Right lung (tissue), 2 donors: ENCODE measurements at regions not wholly inside any gene's neighbourhood (a gene's known extent, or its start where the extent isn't known, plus 50 kb on each side); places are given as distances from the start of the nearest gene placed in this dataset.

Source experiments
- DNase-seq, 2 donors: peaks; one replicate each; pipeline ENCODE4 v3.0.0-alpha.2; 2013

DNA sequence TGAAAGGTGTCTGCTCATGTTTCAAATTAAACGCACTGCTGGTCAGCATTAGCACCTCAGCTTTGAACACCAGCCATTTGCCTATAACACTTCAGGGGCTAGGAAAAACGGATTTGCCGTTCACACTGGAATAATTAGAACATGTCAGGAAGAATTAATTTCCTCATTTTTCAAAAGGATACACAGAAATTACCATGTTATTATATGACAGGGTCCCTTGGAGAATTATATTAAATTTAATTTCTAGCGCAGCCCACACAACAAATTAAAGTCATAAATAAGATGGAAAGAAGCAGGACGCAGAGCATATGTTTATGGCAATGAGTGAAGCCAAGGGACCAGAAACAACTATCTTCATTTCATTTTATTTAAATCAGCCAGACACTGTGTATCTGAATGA lies 83.8 kb upstream of the SOX6 start:
- no peak for DNase-seq

DNA sequence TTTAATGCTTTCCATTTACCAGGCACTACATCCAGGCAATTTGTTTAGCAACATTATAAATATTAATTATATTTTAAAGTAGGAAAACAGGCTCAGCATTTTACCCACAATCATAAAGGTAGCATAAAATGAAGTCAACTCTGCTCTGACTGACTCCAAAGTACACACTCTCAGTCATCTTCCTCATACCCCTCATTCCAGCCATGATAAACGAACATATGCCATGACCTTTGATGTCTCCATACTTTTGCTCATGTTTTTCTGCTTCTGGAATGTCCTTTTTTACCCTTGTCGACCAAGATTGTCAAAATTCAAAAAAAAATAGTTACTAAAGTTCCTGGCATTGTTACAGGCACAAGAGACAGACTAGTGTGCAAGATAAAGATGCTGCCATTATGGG lies 77.7 kb upstream of the SOX6 start:
- no peak for DNase-seq

DNA sequence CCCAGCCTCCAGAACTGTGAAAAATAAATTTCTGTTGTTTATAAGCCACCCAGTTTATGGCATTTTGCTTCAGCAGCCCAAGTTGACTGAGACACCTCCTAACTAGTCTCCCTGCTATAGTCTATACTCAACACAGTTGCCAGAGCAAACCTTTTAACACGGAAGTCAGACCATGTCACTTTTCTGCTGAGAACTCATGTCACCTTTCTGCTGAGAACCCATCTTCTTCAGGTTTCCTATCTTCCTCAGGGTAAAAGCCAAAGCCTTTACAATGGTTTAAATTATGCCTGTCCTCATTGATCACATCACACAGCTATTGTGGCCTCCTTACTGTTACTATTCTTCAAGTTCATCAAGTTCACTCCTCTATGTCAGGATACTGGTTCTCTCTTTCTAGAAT lies 74.3 kb upstream of the SOX6 start:
- DNase-seq, result no peak

DNA sequence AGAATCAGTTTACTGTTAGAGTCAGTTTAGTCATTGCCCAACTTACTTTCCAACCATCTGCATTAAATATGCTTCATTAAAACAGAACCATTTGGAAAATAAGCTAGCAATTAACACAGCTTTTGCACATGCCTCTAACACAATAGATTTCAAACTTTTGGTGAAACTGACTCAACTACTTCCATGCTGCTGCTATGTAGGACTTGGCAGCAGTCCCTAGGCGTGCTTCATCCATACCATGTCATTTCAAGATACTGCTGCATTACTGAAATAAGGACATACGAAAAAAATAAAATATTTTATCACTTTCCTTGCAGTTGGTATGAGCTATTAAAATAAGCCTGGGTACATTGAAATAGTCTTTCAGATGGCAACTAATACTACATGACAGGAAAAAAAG lies 65.5 kb upstream of the SOX6 start:
- no peak for DNase-seq

DNA sequence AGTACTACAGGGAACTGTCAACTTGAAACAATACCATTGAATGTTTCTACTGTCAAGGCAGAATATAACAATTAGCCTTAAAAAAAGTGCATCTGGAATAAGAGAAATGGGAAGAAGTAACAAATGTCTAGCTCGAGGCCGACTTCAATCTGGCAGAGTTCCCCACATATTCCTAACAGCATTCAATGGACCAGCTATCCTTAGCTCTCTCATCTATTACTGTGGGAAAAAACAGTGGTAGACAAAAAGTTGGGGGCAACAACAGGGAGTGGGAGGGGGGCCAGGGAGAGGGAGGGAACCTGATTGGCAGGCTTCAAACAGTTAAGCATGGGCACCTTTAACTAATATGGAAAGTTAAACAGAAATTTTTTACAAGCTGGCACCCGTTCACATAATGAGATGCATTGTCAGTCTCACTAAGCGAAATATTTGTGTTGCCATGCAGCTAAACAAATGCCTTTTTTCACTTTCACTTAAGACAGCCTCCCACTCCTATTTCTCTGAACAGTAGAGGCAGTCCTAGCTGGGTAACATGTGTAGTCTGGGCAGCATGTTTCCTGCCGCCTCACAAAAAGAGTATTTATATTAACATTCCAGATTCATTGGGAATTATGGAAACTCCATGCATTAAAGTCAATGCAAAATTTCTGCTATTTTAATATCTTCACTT lies 62.2 kb upstream of the SOX6 start:
- peak; percentile 19 to 21 for DNase-seq

DNA sequence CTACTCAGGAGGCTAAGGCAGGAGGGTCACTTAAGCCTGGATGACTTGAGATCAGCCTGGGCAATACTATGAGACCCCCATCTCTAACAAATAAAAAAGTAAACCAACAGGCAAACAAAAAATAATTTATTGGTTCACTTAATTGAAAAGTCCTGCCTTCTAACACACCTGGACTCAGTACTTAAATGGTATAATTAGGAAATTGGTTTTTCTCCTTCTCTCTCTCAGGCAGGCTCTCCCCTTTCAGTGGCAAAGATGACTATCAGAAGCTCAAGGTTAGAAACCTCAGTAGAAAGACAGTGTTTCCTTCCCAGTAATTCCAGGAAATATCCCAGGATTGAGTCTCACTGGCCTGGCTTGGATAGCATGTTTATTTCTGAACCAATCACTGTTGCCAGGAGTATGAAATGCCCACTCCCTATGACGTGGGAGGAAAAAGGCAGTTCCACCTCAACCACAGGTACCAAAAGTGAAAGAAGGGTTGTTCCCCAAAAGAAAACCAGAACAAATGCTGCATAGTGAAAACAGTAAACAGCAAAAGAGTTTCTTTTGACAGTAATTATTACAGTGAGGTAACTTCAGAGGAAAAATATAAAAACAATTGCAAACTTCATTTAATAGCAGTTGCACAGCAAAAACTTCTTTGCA lies 56.3 kb upstream of the SOX6 start:
- DNase-seq, result no peak

DNA sequence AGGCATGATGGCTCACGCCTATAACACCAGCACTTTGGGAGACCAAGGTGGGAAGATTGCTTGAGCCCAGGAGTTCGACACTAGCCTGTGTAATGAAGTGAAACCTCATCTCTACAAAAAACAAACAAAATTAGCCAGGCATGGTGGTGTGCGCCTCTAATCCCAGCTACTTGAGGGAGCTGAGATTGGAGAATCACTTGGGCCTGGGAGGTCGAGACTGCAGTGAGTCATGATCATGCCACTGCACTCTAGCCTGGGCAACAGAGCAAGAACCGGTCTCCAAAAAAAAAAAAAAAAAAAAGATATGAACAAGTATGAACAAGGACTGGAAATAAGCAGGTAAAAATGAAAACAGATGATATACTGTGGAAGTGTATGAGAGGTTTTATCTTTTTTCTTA lies 54.1 kb upstream of the SOX6 start:
- no peak for DNase-seq

DNA sequence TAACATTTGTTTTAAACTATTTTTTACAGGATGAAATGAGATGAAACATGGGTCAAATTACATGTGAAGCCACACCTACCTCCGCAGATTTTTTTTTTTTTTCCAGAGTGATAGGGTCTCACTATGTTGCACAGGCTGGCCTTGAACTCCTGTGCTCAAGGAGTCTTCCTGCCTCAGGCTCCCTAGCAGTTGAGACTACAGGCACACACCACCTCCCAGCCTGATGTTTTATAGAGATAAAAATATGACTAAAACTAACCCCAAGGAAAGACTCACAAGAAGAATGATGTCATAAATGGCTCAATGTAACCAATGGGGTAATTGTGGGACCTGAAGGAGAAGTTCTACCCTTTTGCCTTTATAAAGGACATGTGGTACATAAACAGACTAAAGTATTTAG lies 52.3 kb upstream of the SOX6 start:
- no peak for DNase-seq

DNA sequence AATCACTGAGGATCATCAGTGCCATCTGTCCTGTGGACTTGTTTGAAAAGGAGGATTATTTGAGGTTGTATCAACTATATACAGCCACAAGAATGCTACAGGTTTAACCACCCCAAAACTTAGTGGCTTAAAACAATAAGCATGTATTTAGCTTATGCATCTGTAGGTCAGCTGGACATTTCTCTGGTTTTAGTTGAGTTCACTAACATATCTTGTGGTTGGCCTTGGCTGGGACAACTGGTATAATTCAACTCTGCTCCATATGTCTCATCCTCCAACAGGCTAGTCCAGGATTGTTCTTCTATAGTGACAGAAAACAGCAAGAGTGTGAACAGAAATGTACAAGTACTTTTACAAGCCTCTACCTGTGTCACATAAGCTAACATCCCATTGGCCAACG lies 49.9 kb upstream of the SOX6 start:
- no peak for DNase-seq
